Fibroblast of skin of left quadriceps (primary cell): ENCODE measurements at regions not wholly inside any gene's neighbourhood (a gene's known extent, or its start where the extent isn't known, plus 50 kb on each side); places are given as distances from the start of the nearest gene placed in this dataset.
"Not testable (repeated sequence)": the region's sequence is repeated elsewhere in the genome, so short reads cannot be mapped to it uniquely, and the experiment has no call there.

ENCODE experiments used
- DNase-seq, 2 experiments: peaks; one replicate each; pipeline ENCODE4 v3.0.0-alpha.2; 2013; ENCODE audit warnings: low read depth in 2 of 2

DNA sequence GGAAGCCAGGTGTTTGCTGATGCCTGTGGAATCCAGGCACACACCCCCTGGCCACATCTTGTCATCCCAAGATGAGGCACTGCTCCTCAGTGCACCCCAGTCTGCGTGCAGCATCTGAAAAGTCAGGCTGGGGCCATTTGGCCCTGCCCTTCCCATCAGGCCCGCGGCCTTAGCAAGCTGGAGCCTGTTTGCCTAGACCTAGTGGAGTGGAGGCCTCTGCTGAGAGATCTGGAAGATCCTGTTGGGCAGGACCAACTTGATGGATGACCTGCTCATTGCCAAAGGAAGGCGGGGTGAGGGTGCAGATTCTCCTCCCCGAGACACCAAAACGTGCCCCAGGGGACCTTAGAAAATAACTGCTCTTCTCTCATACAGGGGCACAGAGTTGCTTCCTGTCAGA, 220.2 kb downstream of the SHQ1 start:
- DNase-seq: no peak

DNA sequence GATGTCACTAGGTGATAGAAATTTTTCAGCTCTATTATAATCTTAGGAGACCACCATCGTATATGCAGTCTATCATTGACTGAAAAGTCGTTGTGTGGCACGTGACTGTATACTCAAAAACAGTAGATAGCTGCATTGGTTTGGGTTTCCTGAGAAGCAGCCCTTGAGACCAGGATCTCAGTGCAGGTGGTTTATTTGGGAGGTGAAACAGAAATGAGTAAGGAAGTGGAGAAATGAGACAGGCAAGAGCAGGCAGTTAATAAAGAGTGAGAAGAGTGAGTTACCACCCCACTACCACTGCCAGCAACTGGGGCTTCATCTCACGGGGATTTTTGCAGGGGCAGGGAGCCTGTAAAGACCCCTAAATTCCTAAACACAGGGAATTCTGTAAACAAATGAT, 221.0 kb downstream of the SHQ1 start:
- DNase-seq: no peak

DNA sequence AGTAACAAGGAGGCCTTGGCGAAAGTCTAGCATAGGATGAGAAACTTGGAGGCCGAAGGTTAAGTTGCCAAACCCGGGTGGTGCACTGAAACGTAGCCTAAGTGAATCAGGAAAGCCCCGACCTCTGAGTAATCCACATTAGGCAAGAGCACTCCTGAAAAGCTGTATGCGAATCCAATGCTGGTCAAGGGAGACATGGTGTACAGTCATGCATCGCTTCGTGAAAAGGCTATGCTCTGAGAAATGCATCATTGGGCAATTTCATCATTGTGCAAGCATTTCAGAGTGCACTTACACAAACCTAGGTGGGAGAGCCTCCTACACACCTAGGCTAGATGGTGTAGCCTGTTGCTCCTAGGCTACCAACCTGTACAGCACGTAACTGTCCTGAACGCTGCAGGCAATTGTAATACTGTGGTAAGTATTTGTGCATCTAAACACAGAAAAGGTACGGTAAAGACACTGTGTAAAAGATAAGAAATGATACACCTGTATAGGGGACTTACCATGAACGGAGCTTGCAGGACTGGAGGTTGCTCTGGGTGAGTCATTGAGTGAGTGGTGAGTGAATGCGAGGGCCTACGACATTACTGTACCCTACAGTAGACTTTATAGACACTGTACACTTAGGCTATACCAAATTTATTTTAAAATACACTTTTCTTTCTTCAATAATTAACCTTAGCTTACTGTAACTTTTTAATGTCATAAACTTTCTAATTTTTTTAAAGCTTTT, 222.5 kb downstream of the SHQ1 start:
- DNase-seq: no peak

DNA sequence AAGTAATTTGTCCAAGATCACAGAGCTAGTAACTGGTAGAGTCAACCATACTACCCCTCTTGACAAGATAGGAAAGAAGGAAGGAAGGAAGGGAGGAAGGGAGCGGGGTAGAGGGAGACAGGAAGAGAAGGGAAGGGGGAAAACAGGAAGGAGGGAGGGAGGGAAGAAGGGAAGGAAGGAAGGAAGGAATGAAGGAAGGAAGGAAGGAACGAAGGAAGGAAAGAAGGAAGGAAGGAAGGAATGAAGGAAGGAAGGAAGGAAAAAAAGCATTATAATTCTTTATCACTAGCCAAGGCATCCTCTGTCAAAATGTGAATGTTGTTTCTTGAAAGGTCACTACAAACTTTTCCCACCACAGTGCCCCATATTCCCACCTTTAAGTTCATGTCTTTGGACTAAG, 223.6 kb downstream of the SHQ1 start:
- DNase-seq: no peak

DNA sequence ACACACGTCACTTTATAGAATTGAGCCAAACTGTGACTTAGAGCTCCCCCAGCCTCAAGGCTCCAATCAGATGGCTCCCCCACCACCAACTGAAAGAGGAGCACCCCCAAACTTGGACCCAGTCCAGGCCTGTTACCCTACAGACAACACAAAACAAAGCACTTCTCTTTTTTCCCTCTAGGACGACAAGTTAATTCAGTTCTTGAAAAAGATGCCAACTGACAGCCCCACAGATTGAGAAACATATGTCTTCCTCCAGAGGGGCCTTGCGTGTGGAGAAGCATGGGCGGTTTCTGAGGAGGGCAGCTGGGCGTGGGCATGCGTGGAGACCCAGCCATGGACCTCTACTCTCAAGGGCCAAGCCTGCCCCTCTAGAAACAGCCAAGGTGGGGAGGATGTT, 229.5 kb downstream of the SHQ1 start:
- DNase-seq: no peak

DNA sequence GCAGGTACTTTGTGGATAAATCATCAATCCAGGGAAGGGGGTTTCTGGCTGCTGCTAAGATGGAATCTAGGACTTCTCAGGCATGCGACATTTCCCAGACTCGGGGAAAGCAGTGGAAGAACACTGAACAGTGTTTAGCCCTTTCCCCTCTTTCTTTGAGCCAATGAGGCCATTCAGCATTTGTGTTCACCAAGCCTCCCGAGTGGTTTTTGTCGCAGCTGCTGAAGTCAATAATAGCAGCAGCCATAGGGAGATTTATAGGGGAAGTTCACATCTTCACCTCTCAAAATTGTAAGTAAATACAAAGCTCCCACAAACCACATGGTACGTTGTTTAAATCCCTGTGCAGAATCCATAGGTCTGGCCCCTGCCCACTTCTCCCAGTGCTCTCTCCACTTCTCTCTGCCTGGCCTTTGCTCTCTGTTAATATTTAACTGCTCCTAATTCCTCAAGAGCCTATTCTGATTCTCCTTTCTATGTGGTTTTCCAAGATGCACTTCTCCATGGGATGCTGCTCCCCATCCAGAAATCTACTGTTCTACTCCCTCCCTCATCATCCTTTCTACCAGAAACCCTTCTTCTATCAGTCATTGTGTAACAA, 230.7 kb downstream of the SHQ1 start:
- no peak for DNase-seq

DNA sequence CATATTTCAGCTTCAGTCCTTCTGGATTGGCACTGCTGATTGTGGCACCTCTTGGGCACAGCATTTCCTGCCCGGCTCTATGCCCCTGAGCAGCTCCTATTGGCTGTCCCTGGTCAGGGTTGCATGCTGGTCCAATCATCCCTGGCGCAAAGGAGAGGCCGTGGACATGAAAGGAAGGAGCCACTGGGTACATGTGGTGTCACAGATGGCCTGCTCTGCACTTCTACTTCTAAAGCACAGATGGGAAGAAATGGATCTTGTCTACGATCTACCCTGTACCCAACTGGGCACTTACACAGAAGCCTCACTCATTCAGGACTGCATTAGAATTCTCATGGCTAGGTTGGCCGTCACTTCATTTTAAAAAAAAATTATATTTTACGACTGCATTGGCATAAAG, 232.5 kb downstream of the SHQ1 start:
- DNase-seq: no peak

DNA sequence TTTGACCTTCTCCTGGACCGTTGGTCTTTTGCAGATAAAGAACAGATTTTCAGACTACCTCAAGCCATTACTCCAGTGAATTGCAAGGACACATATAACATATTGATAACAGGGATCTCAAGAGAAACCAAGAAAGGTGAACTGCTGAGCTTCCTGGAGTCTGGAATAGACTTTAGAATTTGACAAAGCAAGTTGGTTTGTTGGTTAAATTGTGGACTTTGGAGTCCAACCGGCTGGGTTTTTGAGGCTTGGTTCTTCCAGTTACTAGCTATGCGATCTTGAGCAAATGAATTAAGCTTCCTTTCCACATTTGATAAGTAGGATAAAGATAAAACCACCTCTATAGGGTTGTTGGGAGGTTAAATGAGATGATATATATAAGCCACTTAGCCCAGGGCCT, 233.1 kb downstream of the SHQ1 start:
- no peak for DNase-seq

DNA sequence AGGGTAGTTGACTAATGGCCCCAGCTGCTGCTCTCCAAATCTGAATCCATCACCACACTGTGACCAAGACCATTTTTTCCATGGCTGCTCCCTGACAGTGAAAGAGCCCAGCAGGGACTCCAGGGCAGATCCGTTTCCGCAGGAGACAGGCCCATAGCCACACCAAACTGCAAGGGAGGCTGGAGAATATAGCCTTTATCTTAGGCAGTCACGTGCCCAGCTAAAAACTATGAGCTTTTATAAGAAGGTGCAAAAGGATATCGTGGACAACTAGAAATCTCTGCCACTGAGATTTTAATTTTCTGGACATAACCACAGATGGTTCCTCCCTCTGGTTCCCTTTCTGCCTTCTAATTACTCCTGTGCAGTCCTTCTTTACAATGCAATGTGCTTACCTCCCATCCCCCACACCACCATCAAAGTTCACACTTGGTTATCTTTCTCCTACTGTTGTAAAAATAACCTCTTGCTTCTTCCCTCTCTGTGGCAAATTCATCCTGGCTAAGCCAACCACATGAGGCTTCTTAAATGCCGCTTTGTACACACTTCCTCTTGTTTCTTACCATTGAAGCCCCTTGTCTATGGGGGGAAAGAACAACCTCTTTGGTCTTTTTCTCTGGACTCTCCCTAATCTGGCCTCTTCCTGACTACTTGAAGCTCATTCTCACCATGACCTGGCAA, 233.7 kb downstream of the SHQ1 start:
- DNase-seq: no peak

DNA sequence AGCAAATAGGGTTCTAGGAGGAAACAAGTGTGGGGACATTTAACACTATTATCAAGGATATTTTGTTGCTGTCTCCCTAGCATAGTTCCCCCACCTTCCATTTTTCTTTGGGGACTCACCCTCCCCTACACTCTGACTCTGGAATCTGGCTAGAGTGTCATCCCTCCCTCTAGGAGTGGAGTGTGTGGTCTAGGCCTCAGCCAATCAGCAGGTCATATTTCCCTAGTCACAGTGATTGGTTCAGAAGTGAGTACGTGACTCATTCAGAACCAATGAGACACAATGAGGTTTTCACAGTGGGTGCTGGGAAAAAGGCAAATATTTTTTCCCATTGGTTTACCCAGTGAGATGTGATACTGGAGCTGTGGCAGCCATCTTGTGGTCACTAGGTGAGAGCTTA, 234.4 kb downstream of the SHQ1 start:
- no peak for DNase-seq

DNA sequence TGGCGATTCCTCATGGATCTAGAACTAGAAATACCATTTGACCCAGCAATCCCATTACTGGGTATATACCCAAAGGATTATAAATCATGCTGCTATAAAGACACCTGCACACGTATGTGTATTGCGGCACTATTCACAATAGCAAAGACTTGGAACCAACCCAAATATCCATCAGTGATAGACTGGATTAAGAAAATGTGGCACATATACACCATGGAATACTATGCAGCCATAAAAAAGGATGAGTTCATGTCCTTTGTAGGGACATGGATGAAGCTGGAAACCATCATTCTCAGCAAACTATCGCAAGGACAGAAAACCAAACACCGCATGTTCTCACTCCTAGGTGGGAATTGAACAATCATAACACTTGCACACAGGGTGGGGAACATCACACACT, 239.1 kb downstream of the SHQ1 start:
- not testable (repeated sequence) for DNase-seq

DNA sequence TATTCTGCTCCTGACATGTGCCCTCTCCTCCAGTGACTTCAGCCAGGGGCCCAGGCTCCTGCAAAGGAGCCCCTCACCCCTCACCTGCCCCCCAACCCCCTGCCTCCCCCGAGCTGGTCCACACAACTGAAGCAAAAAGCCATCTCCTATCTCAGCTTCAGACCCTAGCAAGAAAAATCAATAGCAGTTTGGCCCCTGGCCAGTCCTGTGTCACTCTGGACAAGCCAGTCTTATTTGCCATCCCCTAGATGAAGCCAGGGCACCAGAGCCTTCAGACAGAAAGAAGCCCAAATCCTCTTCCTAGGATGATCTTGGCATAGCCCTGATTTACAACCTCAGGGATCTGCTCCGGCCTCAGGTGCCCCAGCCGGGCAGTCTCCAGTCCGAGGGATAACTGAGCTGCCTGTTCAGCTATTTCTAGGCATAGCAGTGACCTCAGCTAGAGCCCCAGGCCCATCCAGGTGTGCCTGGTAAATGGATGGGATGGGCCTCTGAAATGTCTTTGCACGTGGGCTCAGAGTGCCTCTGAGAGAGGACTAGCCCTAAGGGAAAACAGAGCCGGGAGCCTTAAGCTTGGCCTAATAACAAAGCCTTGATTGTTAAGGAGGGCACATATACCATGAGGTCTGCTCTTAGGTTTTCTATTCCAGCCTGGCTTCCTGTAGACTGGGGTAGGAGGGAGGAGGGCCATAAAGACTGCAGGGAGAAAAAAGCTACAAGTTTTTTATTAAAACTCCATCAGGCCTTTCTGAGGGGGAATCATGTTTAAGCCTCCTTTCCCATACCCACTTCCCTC, 242.0 kb downstream of the SHQ1 start:
- DNase-seq: no peak

DNA sequence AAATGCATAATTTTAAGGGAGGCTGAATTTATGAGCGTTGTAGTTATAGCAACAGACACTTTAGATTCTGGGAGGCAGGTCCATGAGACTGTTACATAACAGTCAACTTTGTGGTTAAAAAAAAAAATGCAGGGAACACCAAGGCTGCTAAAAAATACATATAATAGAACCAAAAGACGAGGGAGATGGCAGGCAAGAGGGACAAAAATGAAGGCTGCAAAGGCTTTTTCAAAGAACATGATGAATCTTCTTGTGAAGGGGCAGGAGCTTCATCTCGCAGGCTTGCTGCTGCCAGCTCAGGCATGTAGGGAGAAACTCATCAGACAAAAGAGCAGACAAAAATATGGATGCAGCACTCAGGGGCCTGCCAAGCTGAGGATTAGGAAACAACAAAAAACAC, 243.9 kb downstream of the SHQ1 start:
- DNase-seq: no peak

DNA sequence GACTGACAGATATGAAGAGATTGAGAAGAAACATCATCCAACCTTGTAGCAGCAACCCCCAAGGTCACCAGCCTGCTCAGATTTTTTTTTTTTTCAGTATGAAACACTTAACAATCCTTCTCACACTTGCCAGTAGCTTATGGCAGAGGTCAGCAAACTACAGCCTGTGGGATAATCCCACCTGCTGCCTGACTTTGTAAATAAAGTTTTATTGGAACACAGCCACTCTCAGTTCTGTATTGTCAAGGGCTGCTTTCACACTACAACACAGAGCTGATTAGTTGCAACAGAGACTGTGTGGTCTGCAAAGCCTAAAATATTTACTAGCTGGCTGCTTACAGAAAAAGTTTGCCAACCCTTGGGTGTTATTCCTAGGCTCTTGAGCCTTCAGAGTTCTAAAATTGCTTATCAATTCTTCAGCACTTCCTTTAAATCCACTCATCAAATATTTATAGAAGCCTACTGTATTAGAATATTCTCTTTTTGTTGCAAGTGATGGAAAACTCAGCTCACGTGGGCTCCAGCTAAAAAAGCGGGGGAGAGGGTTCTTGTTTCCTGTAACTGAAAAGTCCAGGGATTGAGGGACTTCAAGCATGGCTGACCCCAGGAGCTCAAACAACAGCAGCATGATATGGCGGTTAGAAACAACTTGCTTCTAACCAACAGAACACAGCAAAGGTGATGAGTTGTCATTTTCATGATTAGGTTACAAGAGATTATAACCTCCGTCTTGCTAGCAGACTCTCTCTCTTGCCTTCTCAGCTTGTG, 246.1 kb downstream of the SHQ1 start:
- no peak for DNase-seq

DNA sequence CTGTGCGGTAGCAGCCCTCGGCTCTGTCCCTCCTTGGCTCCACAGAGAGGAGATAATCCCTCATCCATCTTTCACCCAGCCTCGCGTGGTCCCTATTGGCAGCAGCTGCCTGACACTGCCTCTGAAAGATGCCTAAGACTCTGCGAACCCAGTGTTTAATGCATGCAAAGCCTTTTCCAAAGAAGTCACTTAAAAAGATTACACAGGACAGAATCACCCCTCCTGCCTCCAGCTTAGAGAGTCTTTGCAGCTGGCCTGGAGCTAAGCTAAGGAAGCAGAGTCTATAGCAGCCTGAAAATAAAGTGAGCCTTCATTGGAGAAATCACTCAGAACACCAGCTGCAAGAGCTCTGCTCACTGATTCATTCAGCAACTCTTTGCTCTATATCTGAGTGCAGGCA, 247.2 kb downstream of the SHQ1 start:
- DNase-seq: no peak

DNA sequence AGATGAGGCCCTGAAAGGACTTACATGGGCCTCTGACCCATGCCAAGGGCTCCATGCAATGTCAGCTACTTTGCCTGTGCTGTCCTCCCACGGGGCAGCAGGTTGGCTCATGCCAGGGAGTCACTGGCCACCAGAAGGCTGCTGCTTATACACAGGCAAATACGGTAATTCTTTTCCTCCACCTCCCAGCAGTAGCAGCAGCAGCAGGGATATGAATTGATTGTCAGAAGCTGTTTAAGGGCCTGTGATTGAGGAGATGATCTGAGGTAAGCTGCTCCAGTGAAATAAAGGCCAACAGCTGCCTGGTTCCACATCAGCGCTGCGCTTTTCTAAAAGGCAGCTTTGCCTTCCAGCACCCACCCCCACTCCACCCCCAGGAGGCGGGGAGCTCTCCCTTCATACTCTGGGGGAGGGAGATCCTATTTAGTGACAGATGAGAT, 250.5 kb downstream of the SHQ1 start:
- DNase-seq: no peak

DNA sequence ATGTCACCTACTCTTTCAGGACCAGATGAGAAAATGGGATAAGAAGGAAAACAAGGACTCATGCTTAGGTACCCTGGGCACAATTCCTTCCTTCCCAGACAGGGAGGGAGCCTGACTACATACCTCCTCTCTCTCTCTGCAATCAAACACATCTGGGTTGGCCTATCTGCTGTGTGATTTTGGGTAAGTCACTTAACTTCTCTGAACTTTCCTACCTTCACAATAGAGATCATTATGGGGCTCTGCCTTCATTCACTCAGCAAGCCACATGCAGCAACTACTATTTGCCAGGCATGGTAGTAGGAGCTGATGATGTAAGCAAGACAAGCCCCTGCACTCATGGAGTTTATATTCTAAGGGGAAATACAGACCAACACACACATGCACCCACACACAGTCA, 251.2 kb downstream of the SHQ1 start:
- no peak for DNase-seq

DNA sequence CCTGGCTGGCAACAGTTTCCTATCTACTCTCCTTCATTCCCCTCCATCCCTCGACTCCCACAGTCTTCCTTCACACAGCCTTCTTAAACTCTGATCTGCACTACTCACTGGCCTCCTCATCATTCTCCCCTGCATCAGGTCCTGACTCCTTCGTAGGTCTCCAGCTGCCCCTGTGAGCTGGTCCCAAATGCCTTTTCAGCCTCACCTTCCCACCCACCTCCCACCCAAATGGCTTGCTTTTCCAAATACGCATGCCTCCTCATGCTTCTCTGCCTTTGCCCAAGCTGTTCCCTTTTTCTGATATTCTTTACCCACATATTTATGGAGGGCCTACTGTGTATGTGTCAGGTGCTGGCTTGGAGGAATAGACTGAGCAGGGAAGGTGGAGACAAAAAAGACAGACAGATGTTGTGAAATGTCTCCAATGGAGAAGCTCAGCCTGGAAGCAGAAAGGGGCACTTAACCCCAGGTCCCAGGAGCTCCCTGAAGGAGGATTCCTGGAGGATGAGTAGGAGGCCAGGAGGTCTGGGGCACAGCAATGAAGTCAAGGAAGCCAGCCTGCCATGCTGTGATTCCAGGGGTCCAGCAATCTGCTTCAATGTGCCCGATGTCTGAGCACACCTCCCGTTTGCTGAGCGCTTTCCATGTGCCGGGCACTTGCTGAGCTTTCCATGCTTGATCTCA, 252.2 kb downstream of the SHQ1 start:
- no peak for DNase-seq

DNA sequence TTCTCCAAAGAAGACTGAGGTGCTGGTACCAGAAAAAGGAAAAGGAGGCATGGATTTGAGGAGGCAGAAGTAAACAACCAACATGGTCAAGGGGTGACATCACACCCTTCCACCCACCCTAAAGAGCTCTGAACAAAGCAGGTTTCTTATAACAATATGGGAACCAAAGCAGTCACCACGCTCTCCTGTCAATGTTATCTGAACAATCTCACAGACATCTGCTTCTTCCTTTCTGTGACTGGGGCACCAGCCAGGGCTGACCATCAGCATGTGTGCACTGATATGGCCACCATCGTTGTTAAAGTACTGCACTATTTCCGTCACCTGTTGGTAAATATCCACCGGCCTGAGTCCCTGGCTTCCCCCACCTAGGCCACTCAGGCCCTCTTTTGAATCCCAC, 252.9 kb downstream of the SHQ1 start:
- no peak for DNase-seq

DNA sequence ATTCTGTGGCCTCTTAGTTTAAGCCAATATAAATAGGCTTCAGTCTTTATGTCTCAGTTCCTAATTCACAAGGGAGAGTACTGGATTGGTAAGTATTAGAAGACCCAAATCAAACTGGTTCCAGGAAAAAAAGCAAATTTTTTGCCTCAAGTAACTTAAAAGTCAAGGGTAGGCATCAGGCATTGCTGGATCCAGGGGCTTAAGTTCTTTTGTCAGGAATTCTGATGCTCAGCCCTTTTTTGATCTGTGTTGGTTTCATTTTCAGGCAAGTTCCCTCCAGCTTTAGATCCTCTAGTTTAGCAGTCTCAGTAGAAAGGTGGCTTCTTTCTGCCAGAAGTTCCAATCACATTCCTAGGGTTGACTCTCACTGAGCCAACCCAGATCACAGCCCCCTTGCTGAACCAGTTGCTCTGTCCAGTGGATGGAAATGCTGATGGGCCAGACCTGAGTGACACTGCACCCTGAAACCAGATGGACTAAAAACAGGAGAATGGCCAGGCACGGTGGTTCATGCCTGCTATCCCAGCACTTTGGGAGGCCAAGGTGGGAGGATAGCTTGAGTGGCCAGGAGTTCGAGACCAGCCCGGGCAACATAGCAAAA, 253.5 kb downstream of the SHQ1 start:
- DNase-seq: no peak
